ENCODE measurements at regions not wholly inside any gene's neighbourhood (a gene's known extent, or its start where the extent isn't known, plus 50 kb on each side); places are given as distances from the start of the nearest gene placed in this dataset.
"Not testable (repeated sequence)": the region's sequence is repeated elsewhere in the genome, so short reads cannot be mapped to it uniquely, and the experiment has no call there.

DNA sequence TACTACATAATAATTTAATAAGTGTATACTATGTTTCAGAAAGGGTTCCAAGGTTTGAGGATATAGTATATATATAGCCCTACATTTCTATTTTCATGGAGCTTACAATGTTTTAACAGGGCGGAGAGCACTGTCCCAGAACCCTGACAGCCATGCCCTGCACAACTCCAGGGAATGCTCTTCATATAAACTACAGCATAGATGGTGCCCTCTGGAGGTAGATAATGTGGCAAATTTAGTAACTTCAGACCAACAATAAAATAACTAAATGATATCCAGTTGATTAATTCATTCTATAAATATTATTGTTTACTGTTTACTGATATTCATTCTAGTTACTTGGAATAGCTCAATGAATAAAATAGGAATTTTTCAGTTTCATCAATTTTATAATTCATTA lies 693.7 kb upstream of the CCDC179 start:
- no peak for DNase-seq (ENCODE audit: low read depth)

- peak; percentile 78 for DNase-seq (ENCODE audit: low read depth)
These were observed 694.8 kb upstream of the CCDC179 start for GRCh38 chr11:23555085-23555484.

- no peak for DNase-seq (ENCODE audit: low read depth)
These were observed 696.0 kb upstream of the CCDC179 start for GRCh38 chr11:23556163-23556750.

DNA sequence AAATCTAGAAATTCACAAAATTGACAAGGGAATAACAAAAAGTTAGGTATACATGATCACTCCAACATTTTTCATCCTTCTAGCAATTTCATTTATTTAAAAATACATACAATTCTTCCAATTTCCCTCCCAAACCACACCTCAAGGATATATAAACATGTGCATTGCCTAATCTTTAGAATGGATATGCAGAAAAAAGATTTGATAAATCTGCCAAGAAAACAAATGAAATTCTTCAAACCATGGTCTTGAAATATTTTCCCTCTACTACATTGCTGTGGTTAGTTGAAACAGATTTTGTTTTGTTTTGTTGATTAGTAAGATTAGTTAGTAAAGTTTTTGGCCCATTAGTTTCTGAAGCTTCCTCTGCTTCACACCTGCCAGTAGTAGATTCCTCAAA lies 703.3 kb upstream of the CCDC179 start:
- DNase-seq (ENCODE audit: low read depth) = no peak

DNA sequence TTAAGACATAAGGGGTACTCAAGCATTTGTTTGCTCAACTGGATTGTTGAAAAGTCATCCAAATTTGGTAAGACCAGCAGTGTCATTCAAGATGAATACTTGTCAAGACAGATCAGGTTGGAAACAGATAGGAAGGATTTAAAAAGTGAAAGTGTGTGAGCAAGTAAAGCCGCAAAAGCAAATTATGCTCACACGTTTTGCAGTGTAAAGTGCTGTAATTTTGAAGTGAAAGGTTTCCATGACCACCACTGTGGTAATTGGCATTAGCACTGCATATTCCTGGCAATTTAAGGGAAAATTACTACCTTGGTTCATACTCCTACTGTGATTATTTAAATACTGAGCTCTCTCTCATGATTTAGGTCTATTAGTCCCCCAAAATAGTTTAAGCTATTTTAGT lies 704.1 kb upstream of the CCDC179 start:
- no peak for DNase-seq (ENCODE audit: low read depth)

- DNase-seq (ENCODE audit: low read depth) = no peak
These were observed 708.9 kb upstream of the CCDC179 start for GRCh38 chr11:23569134-23569533.

GRCh38 chr11:23569547-23569946 lies 709.3 kb upstream of the CCDC179 start:
- no peak for DNase-seq (ENCODE audit: low read depth)

GRCh38 chr11:23570828-23571227 lies 710.6 kb upstream of the CCDC179 start:
- DNase-seq (ENCODE audit: low read depth) = peak; percentile 67

DNA sequence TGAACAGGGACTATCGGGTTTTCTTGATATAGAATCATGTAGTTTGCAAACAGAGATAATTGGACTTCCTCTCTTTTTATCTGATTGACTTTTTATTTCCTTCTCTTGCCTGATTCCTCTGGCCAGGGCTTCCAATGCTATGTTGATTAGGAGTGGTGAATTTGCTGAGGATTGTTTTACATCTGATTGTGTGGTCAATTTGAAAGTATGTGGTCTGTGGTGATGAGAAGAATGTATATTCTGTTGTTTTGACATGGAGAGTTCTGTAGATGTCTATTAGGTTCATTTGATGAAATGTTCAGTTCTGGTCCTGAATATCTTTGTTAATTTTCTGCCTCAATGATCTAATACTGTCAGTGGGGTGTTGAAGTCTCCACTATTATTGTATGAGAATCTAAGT lies 713.2 kb upstream of the CCDC179 start:
- DNase-seq (ENCODE audit: low read depth) = peak; percentile 27

GRCh38 chr11:23574149-23574548 lies 713.9 kb upstream of the CCDC179 start:
- no peak for DNase-seq (ENCODE audit: low read depth)

DNA sequence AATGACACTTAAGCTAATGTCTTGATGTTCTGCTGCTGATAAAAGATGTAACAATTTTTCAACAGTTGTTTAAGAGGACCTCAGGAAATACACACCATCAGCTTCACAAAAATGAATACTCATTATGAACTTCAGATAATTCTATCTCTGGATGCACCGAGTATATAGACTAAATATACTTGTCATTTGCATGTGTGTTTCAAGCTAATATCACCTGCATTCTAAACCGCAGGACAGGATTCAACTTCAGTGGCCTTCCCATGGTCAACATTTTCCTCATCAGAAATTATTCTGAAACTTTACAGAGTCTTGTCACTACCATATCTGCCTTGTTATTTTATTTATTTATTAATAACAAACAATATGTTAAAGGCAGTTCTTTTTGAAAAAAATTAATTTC lies 717.0 kb upstream of the CCDC179 start:
- no peak for DNase-seq (ENCODE audit: low read depth)

DNA sequence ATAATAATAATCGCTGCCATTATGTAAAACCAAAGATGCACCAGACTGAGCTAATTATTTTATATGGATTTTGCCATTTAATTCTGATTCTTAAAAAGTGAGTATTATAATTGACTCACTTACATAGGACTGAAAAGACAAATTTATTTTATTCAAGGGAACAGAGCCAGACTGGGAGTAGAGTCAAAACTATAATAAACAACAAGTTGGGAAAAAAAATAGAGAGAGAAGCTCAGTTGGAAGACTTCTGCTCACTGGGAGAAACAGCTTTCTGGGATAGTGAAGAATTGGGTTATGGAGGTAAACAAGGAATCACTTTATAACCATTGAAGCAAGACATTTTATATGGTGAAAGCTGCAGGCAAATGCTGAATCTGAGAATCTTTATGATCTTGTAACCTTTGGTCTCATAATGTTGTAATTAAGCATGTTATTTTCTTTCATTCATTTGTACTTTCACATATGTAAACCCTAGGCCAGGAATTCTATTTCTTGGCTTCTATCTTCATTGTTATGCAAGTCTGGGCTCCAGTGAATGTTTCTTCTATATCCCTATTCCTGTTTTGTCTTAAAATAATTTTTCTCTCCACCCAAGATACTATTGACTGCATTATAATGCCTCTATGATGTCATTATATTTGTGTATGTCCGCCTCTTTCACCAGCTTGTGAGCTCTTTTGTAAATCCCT lies 725.3 kb upstream of the CCDC179 start:
- DNase-seq (ENCODE audit: low read depth) = no peak

- DNase-seq (ENCODE audit: low read depth) = no peak
These were observed 725.9 kb upstream of the CCDC179 start for GRCh38 chr11:23586173-23586572.

GRCh38 chr11:23590596-23591308 lies 730.5 kb upstream of the CCDC179 start:
- DNase-seq (ENCODE audit: low read depth) = no peak

DNA sequence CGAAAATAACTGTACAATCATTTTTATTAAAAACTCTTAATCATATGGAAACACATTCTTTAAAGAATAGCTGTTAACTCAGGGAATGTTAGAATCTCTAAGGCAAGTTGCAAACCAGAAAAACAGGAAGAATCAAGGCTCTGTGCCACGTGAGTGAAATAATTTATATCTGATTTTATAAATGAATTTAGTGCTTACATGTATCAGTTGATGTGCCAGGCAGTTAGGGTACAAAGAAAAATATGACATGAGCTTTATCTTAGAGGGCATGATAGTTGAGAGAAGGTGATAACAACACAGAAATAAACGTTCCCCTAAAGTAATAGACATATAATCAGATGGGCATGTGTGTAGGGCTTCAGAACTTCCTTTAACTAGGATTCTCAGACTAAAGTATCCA lies 734.5 kb upstream of the CCDC179 start:
- DNase-seq (ENCODE audit: low read depth) = no peak

DNA sequence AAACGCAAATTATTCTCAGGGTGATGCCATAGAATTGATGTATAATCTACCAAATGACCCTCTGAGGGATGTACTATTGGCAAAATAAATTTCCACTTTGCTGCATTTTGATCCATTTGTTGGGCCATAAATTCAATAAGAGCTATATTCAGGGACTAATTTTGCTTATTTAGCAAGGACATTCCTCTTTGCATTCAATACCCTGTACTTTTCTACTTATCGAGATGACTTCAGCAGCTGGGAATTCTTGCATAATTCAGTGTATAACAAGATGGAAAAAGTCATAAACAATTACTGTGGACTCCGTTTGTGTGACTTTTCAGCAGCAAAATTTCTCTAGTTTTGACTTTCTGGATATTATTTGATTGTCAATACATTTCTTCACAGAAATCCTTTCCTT lies 744.7 kb upstream of the CCDC179 start:
- no peak for DNase-seq (ENCODE audit: low read depth)

- no peak for DNase-seq (ENCODE audit: low read depth)
These were observed 745.9 kb upstream of the CCDC179 start for GRCh38 chr11:23606191-23606590.

- DNase-seq (ENCODE audit: low read depth) = no peak
These were observed 751.5 kb upstream of the CCDC179 start for GRCh38 chr11:23611726-23612125.

DNA sequence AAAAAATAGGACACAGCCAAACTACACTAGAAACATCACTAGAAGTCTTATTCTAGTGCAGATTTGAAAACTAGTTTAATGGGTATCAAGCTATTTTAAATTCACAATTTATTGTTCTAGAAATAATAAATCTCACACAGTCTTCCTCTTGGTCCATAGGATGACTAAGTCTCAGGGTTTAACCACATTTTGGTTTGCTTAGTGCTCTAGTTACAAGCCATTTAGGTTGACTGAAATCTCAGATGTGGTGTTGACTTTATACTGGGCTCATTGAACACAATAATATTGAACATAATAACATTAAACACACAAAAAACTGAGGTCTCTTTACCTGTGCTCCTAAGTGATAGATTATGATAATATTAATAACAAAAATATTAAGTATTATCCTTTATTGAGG lies 760.3 kb upstream of the CCDC179 start:
- peak; percentile 39 for DNase-seq (ENCODE audit: low read depth)

DNA sequence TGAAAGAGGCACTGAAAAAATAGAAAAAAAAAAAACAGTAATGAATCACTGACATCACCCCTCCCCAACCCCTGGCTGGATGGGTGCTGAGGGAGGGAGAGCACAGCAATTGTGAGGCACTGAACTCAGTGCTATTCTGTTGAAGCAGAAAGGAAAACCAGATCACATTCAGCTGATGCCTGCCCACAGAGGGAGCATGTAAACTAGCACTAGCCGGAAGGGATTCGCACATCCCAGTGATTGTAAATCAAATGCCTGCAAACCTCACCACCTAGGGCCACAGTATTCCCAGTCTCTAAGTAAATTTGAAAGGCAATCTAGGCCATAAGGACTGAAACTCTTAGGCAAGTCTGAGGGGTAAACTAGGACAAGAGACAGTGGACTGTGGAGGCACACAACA lies 772.0 kb upstream of the CCDC179 start:
- DNase-seq (ENCODE audit: low read depth) = no peak

GRCh38 chr11:23644443-23644842 lies 784.2 kb upstream of the CCDC179 start:
- DNase-seq (ENCODE audit: low read depth) = peak; percentile 20

GRCh38 chr11:23652336-23652735 lies 792.1 kb upstream of the CCDC179 start:
- DNase-seq (ENCODE audit: low read depth) = not testable (repeated sequence)

GRCh38 chr11:23653071-23653675 lies 792.9 kb upstream of the CCDC179 start:
- DNase-seq (ENCODE audit: low read depth) = no peak

Measured in M059J (cell line).